Vagina (tissue), 2 donors: ENCODE measurements at regions not wholly inside any gene's neighbourhood (a gene's known extent, or its start where the extent isn't known, plus 50 kb on each side); places are given as distances from the start of the nearest gene placed in this dataset.

ENCODE experiments used
- CTCF ChIP-seq, 3 experiments: fragments of 450-650 bp in 2 of 3; fragments of 200-600 bp in 1 of 3; sonication (generic) in 1 of 3; IDR thresholded peaks; one replicate each; pipeline ENCODE4 v1.5.1; 2017 to 2019; ENCODE audit warnings: antibody characterized with exemption in 3 of 3, mild to moderate bottlenecking in 2 of 3, moderate library complexity in 2 of 3
- POLR2A ChIP-seq, 2 donors: fragments of 450-650 bp; IDR thresholded peaks; one replicate each; pipeline ENCODE4 v1.6.1; 2017; ENCODE audit warnings: antibody characterized with exemption in 2 of 2, mild to moderate bottlenecking in 2 of 2, moderate library complexity in 2 of 2
- POLR2AphosphoS5 ChIP-seq, 2 donors: sonication (generic); formaldehyde crosslinking; IDR thresholded peaks; one replicate each; pipeline ENCODE4 v1.9.0; 2017; ENCODE audit warnings: antibody characterized with exemption in 2 of 2, mild to moderate bottlenecking in 2 of 2, low read depth in 1 of 2; ENCODE audit not compliant: insufficient read depth in 1 of 2

DNA sequence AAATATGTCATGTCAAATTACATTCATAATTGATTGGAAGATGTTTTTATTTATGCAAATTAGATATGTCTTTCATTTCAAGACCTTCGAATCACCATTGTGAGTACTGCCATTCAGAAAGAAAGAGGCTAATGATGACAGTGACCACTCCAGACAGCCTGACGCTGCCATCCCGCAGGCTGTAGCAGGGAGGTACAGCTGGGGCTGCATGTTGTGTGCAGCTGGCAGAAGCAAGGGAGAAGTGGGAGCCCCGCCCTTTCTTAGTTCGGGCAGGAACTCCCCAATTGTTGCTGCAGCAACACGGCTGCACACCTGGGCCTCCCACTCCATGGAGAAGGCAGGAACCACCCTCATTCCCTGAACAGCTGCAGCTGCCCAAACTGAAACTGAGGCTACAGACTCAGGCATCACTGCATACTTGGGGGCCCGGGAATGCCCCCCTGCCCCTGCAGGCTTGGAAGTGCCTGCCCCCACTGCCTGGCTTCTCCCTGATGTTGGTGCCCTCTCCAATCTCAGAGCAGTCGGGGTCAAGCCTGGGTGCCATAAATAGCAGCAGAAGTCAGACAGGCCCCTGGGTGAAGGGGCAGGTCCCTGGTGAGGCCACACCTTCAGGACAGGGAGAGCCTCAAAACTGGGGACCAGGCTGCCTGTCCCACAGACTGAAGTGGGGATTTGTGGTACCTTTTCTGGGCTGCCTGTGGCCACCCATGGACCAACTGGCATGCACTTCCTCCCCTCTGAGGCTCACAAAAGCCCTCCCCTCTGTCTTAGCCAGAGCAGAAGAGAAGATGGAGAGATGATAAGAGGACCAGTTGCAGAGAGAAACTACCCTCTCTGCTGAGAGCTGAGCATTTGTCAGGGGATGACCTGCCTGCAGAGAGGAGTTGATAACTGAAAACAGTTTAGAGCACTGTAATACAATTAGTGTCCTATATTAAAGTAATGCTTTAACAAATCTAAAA is 964.6 kb downstream of the SI start:
- TF ChIP-seq CTCF (IDR thresholded peaks at IDR 0.05): no peak
- TF ChIP-seq POLR2A (IDR thresholded peaks at IDR 0.05): no peak
- TF ChIP-seq POLR2AphosphoS5 (IDR thresholded peaks at IDR 0.05; ENCODE audit: insufficient read depth in 1 of 2, low read depth in 1 of 2): no peak
